Keratinocyte (primary cell): ENCODE measurements at regions not wholly inside any gene's neighbourhood (a gene's known extent, or its start where the extent isn't known, plus 50 kb on each side); places are given as distances from the start of the nearest gene placed in this dataset.

Experiments used
- EZH2 ChIP-seq: IDR thresholded peaks from one replicate; pipeline ENCODE4 v1.6.1; 2012; ENCODE audit warnings: inconsistent platforms, mild to moderate bottlenecking, low read length, moderate library complexity
- TF ChIP-seq, protein P1 (sequence below), 3 experiments: IDR thresholded peaks in 1 of 3; conservative IDR thresholded peaks in 1 of 3; optimal IDR thresholded peaks in 1 of 3; 2 replicates in 2 of 3; 3 replicates in 1 of 3; pipeline versions ENCODE3 to v1.5.1; 2011; ENCODE audit warnings: low read length in 3 of 3, mild to moderate bottlenecking in 3 of 3, moderate library complexity in 2 of 3, control low read depth in 1 of 3, inconsistent platforms in 1 of 3; ENCODE audit not compliant: insufficient read depth in 2 of 3; ENCODE audit errors: extremely low read depth in 1 of 3

- TF ChIP-seq, protein P1, sequence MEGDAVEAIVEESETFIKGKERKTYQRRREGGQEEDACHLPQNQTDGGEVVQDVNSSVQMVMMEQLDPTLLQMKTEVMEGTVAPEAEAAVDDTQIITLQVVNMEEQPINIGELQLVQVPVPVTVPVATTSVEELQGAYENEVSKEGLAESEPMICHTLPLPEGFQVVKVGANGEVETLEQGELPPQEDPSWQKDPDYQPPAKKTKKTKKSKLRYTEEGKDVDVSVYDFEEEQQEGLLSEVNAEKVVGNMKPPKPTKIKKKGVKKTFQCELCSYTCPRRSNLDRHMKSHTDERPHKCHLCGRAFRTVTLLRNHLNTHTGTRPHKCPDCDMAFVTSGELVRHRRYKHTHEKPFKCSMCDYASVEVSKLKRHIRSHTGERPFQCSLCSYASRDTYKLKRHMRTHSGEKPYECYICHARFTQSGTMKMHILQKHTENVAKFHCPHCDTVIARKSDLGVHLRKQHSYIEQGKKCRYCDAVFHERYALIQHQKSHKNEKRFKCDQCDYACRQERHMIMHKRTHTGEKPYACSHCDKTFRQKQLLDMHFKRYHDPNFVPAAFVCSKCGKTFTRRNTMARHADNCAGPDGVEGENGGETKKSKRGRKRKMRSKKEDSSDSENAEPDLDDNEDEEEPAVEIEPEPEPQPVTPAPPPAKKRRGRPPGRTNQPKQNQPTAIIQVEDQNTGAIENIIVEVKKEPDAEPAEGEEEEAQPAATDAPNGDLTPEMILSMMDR (optimal IDR thresholded peaks at IDR 0.05 in 1 of 3, IDR thresholded peaks at IDR 0.05 in 1 of 3, conservative IDR thresholded peaks at IDR 0.05 in 1 of 3; ENCODE audit: extremely low read depth in 1 of 3, insufficient read depth in 2 of 3, low read length in 3 of 3) = no peak
- no peak for TF ChIP-seq EZH2
Observed at GRCh38 chr15:77807611-77808010, 174.9 kb upstream of the LINGO1 start.
